ENCODE measurements at regions not wholly inside any gene's neighbourhood (a gene's known extent, or its start where the extent isn't known, plus 50 kb on each side); places are given as distances from the start of the nearest gene placed in this dataset.
A peak's percentile ranks its signal among the peaks of the same experiment; 100 is the strongest.

- DNase-seq, result no peak
These were observed 53.8 kb downstream of the ADM start for GRCh38 chr11:10358696-10359095.

GRCh38 chr11:10359171-10359570, 54.3 kb downstream of the ADM start:
- no peak for DNase-seq

DNA sequence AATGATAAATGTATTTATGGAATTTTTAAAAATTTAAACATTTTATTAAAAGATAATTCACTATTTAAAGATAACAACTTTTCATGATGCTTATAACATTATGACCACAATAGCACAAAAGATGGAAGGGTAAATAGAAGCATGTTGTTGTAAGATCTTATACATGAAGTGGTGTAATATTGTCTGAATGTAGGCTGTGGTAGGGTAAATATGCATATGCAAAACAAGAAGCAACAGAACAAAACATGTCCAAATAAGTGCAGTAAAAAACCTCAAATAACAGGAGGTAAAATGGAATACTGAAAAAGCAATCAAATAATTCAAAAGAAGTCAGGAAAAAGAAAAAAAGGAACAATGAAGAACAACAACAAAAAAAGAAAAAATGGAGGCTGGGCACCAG, 56.0 kb downstream of the ADM start:
- DNase-seq, result no peak

GRCh38 chr11:10365045-10365444, 60.2 kb downstream of the ADM start:
- no peak for DNase-seq

DNA sequence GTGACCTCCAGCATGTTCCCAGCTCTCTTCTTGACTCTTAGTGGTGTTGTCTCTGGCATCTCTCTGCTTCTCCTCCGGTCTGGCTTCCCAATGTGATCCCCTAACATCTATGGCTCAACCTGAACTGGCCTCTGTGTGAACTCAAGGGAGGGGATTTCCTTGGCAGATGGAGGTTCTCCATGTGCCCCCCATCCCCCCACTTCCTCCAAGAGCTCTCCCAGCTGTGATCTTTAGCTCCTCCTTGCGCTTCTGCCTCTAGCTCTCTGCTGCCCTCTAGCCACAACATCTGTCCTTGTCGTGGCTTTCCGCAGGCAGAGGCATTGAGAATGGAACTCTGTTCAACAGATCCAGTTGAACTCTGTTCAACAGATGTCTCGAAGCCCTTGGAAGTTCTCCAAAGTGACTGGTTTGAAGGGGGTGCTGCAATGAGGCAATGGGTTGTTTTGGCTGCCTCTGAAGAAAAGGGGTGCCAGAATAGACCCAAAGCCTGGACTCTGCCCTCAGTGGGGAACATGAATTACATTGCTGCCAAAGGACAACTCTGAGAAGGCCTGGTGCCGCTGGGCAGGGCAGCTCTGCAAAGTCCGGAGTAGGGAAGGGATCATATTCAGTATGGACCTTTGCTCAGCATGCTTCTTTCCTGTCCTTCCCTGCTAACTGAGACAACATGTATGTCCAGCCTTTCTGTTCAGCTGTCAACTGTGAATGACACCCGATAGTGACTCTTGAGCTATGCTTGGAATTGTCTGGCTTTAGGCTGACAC, 61.9 kb downstream of the ADM start:
- DNase-seq, result peak; percentile 62

GRCh38 chr11:10371926-10372641, 67.2 kb downstream of the ADM start:
- no peak for DNase-seq

- no peak for DNase-seq
These were observed 68.5 kb downstream of the ADM start for GRCh38 chr11:10373340-10373739.

- no peak for DNase-seq
These were observed 69.1 kb downstream of the ADM start for GRCh38 chr11:10373929-10374328.

GRCh38 chr11:10374386-10374785, 69.5 kb downstream of the ADM start:
- DNase-seq, result no peak

DNA sequence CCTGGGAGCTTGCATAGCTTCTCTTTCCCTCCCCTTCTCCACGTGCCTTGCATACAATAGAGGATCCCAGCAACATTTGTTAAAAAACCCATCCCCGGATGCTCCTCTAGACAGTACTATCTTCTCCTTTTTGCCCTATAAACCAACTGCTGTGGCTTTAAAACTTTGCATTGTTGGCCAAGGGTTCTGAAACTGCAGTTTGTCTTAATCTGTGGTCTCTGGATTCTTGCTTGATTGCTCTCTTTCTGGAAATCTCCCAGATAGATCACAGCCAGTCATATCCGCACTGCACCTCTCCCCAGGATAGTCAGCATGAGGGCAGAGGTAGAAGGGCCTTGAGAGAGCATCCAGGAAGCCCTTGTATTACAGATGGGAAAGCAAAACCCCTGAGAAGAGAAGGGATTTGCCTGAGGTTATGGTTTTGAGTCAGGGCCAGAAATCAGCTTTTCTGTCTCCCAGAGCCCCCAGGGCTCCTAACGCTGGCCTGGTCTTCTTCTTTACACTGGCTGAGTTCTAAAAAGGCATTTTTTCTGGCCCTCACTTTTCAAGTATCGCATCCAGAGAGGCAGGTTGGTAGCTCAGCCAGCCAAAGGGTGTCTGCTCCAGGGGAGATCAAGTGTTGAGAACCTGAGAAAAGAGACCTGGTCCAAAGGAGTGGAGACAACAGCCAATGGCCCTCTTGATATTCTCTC, 70.6 kb downstream of the ADM start:
- no peak for DNase-seq

DNA sequence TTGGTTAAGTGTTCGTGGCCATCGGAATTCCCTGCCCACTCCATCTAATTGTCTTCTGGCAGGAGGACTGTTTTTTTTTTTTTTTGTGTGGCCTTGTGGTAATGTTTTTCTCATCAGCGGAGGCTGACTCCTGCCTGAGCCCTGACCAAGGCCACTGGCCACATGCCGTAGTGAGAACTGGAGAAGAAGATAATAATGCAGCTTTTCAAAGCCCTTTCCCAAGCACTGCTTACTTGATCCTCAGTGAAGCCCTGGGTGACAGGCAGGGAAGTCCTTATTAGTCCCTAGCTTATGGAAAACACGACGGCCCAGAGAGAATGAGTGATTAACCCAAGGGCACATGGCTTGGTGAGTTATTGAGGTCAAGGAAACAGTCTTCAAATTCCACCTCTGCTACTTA, 71.2 kb downstream of the ADM start:
- DNase-seq, result no peak

DNA sequence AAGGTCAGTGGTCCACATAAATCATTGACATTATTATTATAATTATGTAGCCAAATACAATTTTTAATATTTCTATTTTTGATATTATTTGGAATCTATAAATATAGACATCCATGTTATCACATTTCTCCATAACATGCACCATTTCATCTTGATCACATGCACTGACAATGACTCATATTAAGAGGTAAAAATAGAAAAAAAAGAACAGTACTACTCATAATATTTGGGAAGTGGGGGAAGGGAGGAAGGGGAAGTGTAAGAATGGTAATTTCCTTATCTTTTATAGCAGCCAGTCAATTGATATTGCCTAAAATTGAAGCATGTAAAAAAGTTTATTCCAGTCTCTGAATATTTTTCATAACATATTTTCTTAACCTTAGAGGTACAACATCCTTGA, 72.3 kb downstream of the ADM start:
- no peak for DNase-seq

DNA sequence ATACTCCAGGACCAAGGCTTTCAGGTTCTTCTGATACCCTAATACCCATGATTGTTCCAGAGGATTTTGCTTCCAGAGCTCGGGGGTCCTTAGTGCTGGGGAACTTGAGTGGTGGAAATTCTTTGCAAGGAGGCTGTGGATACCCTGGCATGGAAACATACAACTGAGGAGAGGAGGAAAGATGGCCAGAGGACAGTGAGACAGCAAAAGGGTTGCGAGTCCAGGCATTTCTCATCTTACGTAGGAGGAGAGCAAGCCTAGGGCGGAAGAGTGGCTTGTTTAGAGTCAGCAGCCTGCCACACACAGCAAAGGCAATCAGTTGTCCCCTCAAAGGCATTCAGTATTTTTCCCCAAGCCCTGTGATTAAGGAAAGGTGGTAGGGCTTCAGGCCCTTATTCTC, 73.5 kb downstream of the ADM start:
- no peak for DNase-seq

GRCh38 chr11:10379022-10379421, 74.1 kb downstream of the ADM start:
- no peak for DNase-seq

GRCh38 chr11:10379426-10379825, 74.6 kb downstream of the ADM start:
- DNase-seq, result no peak

DNA sequence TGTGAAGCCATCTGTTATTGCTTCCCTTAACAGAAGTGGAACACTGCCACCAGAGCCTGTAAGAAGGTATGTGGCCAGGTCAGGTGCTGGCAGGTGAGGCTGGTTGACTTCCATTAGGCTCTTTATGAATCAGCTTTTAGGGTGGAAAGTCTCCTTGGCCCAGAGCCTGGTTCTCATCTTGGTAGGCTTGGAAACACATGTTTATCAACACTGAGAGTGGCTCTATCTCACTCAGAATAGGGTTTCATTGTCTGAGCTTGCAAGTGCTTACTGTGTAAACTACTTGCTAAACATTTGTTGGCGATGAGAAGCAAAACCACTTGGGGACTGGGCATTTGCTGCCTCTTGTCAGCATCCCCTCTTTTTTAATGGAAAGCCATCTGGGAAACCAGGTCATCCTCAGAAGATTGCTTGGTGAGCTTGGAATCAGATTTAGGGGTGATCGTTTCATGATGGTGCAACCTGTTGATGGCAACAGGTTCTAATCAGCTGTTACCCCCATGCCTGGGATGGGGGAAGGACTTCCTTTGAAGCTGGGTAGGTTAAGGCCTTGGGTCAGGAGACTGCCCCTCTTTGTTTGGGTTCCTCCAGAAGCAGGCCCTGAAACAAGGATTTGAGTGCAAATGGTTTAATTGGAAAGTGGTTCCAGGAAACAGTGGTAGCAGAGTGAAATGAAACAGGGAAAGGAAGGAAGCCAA, 75.0 kb upstream of the AMPD3 start:
- DNase-seq, result no peak

DNA sequence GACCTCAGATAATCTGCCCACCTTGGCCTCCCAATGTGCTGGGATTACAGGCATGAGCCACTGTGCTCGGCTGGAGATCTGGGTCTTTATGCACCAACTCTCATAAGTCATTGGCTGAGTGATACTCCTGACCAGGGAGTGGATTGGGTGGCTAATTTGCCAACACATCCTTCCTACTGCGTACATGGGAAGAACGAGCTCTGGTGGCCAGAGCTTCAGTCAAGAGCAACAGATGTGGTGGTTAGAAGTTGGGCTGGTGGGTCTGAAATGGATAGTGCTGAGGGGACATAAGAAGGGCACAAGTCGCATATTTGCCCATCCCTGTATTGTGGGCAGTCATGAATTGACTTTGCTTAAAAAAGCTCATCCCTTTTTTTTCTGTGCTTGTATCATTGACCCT, 74.1 kb upstream of the AMPD3 start:
- DNase-seq, result no peak

DNA sequence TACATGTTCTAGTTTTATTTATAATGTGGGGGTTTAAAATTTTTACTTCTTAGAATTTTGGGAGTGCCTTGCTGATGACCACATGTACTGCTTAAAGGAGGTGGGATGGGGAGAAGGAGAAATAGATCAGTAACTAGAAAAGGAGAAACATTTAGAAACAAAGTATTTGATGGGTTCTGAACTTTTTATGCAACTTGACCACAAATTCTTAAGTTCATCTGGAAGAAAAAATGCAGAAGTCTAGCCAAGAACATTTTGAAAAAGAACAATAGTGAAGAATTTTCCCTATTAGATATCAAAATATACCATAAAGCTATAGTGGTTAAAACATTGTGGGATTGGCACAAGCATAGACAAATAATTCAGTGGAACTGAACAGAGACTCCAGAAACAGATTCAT, 73.3 kb upstream of the AMPD3 start:
- DNase-seq, result no peak

GRCh38 chr11:10382518-10382917, 72.5 kb upstream of the AMPD3 start:
- no peak for DNase-seq

GRCh38 chr11:10385696-10386095, 69.4 kb upstream of the AMPD3 start:
- no peak for DNase-seq

GRCh38 chr11:10386361-10386760, 68.7 kb upstream of the AMPD3 start:
- DNase-seq, result no peak

DNA sequence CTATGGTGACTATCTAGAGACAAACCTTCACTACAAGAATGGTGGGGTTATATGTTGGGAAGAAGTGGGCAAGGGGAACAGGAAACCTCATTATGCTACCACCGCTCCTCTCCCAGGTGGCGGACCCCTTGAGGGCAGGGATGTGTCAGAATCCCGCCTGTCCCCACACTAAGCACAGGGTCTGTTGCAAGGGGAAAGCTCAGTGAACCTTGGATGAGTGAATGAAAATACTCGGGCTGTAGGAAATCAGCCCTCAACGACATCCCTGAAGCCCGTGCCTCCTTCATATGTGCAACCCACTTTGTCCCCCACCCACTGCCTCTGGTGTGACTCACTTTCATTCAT, 68.2 kb upstream of the AMPD3 start:
- no peak for DNase-seq

- DNase-seq, result no peak
These were observed 67.6 kb upstream of the AMPD3 start for GRCh38 chr11:10387206-10388083.

All from CD4-positive, alpha-beta T cell treated with Interleukin-17A for 1 hour (primary cell).